ENCODE measurements at regions not wholly inside any gene's neighbourhood (a gene's known extent, or its start where the extent isn't known, plus 50 kb on each side); places are given as distances from the start of the nearest gene placed in this dataset.
"Not testable (repeated sequence)": the region's sequence is repeated elsewhere in the genome, so short reads cannot be mapped to it uniquely, and the experiment has no call there.

GRCh38 chr1:120262791-120263751, 86.8 kb upstream of the SEC22B start:
- TF ChIP-seq HDAC2 (IDR thresholded peaks at IDR 0.05); EP300 (IDR thresholded peaks at IDR 0.05); PHF8 (IDR thresholded peaks at IDR 0.05; ENCODE audit: borderline replicate concordance, low read depth); ELK1 (IDR thresholded peaks at IDR 0.05; ENCODE audit: low read depth, low read length); KDM5A (IDR thresholded peaks at IDR 0.05); POLR2A (IDR thresholded peaks at IDR 0.05; ENCODE audit: low read length): not testable (repeated sequence)
